Activated naive CD4-positive, alpha-beta T cell treated with anti-CD3 and anti-CD28 coated beads, Interleukin-2, amount 50 U/mL, for 72 hours (primary cell): ENCODE measurements at regions not wholly inside any gene's neighbourhood (a gene's known extent, or its start where the extent isn't known, plus 50 kb on each side); places are given as distances from the start of the nearest gene placed in this dataset.

Source experiments
- ATAC-seq, 2 donors: fragments of 150-1000 bp; cut with Tn5 transposase; 2 replicates each; pipeline ENCODE4 v1.10.0; 2021; ENCODE audit warnings: mild to moderate bottlenecking in 2 of 2, moderate library complexity in 2 of 2
- DNase-seq, 2 donors: peaks; one replicate each; pipeline ENCODE4 v3.0.0; 2021 to 2022; ENCODE audit warnings: low spot score in 2 of 2
- H3K27ac Mint-ChIP-seq, 2 donors: one replicate each; pipeline ENCODE4 v1.8.0; 2022; ENCODE audit warnings: mild to moderate bottlenecking in 2 of 2, mixed read lengths in 2 of 2
- H3K36me3 Mint-ChIP-seq, 2 donors: one replicate each; pipeline ENCODE4 v1.8.0; 2022; ENCODE audit warnings: mixed read lengths in 2 of 2
- H3K9me3 Mint-ChIP-seq, 2 donors: one replicate each; pipeline ENCODE4 v1.8.0; 2022; ENCODE audit warnings: mixed read lengths in 2 of 2

DNA sequence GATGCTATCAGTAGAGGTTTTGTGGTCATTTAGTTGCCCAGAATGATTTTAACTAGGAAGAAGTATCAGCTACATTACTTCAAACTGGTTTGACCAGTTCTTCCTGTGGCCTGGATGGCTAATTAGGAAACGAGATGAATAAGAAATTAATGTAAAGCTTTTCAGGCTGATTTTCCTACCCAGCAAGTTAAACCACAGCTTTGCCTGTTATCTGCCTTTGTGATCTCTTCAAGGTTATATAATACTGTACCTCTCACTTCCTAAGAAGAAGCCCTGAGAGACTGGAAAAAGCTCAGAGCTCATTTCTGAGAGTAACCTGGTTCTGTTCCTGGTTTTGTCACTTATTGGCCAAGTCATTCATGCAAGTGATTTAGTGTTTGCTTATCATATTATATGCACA, 782.2 kb upstream of the GOLIM4 start:
- DNase-seq = no peak
- no peaks in the 10 kb centered on the region for H3K36me3 Mint-ChIP-seq
- no peak for ATAC-seq
- H3K9me3 Mint-ChIP-seq = no peaks in the 10 kb centered on the region
- H3K27ac Mint-ChIP-seq = no peak overlapping the region

DNA sequence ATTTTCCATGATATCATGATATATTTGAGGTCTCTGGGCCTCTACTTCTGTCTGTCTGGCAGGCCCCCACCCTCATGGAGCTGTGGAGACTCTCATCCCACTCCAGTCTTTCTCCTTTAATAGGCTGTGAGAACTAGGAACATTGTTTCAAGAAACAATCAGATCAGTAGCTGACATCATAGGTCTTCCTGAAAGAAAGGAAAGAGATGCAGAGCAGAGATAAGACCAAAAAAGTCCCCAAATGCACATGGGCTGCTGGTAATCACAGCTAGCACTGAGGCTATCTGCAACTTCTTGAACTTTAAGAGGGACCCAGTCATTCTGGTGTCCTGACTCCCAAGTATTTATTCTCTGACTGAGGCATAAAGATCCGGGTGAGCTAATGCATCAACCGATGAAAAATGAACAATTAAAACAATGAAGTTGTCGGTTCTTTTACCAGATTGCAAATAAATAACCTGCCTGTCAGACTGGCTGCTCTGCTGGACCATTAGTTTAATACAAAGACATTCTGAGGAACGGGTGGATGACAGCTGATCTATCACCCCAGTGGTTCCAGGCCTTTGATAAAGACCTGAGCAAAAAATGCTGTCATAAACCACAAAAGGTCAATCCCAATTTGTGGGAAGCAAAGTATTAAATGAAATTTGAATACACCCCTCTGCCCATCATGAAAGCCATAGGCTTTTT, 780.8 kb upstream of the GOLIM4 start:
- Mint-ChIP-seq H3K36me3 (no peaks in the 10 kb centered on the region), H3K27ac (no peak overlapping the region), H3K9me3 (no peaks in the 10 kb centered on the region)
- ATAC-seq = no peak
- DNase-seq = no peak

- ATAC-seq = no peak
- Mint-ChIP-seq H3K27ac (no peak overlapping the region), H3K36me3 (no peaks in the 10 kb centered on the region), H3K9me3 (no peaks in the 10 kb centered on the region)
- DNase-seq = no peak
These were observed 777.1 kb upstream of the GOLIM4 start for GRCh38 chr3:168872826-168873225.

DNA sequence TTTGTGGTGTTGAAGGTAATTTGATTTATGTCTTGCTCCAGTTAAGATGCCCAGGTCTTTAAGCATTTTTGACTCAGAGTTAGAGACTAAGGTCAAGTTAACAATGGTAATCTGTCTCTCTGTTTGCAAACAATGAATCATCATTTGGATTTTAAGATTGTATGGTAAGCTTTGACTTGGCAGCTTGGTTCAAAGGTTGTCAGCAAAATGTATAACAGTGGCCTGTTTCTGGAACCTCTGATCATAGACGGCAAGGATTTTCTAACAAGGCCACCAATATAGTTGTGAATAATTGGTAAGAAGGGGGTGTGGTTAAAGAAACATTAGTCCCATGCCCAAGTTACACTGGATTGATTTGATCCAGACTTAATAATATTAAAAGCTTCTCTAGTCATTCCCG, 775.2 kb upstream of the GOLIM4 start:
- Mint-ChIP-seq H3K36me3 (no peaks in the 10 kb centered on the region), H3K9me3 (no peaks in the 10 kb centered on the region), H3K27ac (no peak overlapping the region)
- DNase-seq (no peak), ATAC-seq (no peak)

GRCh38 chr3:168865022-168865551, 769.4 kb upstream of the GOLIM4 start:
- Mint-ChIP-seq H3K27ac (no peak overlapping the region), H3K36me3 (no peaks in the 10 kb centered on the region), H3K9me3 (no peaks in the 10 kb centered on the region)
- no peak for ATAC-seq
- peak in 1 of 2 donors; percentile 3 for DNase-seq

DNA sequence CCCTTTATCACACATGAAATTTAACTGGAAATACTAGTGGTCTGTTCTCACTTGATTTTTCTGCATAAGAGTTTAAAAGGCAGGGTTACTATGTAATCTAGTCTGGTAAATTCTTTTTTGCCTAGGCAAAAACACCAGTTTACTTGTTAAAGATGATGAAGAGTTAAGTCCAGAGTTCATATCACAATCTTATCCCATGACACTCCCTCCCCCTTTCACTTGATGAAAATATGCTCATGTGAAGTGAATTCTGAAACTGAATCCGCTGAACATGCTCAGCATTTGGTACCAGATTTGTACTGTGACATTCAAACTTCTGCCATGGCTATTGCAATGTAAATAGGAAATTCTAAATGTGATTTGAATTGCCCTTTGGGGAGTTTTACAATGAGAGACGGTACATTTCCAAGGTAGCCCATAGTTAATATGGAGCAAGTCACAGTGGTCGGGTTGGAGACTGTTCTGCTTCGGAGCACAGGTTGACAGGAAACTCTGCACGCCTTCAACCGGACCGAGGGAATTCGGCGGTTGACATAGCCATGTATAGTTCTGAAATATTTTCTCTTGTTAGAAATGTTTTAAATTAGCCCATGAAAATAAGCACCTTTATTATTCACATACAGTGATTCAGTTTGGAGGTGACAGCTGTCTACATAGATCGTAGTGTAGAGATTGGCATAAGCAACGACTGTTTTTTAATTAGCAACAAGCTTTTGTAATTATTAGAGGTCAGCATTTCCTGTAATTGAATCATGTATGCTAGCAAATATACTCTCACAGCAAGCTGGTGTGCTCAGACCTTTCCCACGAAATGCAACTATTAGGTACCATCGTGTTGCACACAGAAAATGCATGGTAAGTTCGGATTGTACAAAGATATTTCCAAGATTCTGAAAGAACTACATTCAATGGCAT, 768.6 kb upstream of the GOLIM4 start:
- H3K27ac Mint-ChIP-seq = no peak overlapping the region
- ATAC-seq = no peak
- no peaks in the 10 kb centered on the region for H3K36me3 Mint-ChIP-seq
- no peaks in the 10 kb centered on the region for H3K9me3 Mint-ChIP-seq
- DNase-seq = no peak

GRCh38 chr3:168863561-168863960, 767.8 kb upstream of the GOLIM4 start:
- no peak for DNase-seq
- no peaks in the 10 kb centered on the region for H3K9me3 Mint-ChIP-seq
- ATAC-seq = no peak
- H3K27ac Mint-ChIP-seq = no peak overlapping the region
- no peaks in the 10 kb centered on the region for H3K36me3 Mint-ChIP-seq

DNA sequence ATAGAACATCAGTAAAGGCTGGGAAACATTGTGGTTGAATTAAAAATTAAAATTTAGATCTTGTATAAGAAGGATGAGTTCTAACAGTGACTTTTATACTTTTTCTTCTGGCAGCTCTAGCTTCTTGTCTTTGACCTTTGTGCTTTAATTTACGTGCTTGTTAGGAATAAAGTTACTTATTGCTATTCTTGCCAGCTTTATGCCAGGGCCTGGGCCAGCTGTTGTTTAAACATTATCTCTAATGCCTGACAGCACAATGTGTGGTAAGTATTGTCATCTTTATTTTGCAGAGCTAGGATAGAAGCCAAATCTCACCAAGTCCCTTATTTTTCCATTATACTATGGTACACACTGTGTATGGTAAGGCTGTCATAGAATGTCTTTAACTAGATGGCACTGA, 766.7 kb upstream of the GOLIM4 start:
- ATAC-seq = no peak
- DNase-seq = no peak
- Mint-ChIP-seq H3K36me3 (no peaks in the 10 kb centered on the region), H3K27ac (no peak overlapping the region), H3K9me3 (no peaks in the 10 kb centered on the region)

- ATAC-seq = no peak
- no peak for DNase-seq
- Mint-ChIP-seq H3K36me3 (no peaks in the 10 kb centered on the region), H3K27ac (no peak overlapping the region), H3K9me3 (peaks cover 0 to 4% of the 10 kb centered on the region in 2 donors)
These were observed 764.9 kb upstream of the GOLIM4 start for GRCh38 chr3:168860592-168860991.

- Mint-ChIP-seq H3K36me3 (no peaks in the 10 kb centered on the region), H3K27ac (no peak overlapping the region), H3K9me3 (peaks cover 0 to 4% of the 10 kb centered on the region in 2 donors)
- DNase-seq (no peak), ATAC-seq (no peak)
These were observed 764.3 kb upstream of the GOLIM4 start for GRCh38 chr3:168860028-168860427.

GRCh38 chr3:168859574-168859973, 763.9 kb upstream of the GOLIM4 start:
- no peak for ATAC-seq
- Mint-ChIP-seq H3K36me3 (no peaks in the 10 kb centered on the region), H3K9me3 (peaks cover 0 to 4% of the 10 kb centered on the region in 2 donors), H3K27ac (no peak overlapping the region)
- DNase-seq = no peak

DNA sequence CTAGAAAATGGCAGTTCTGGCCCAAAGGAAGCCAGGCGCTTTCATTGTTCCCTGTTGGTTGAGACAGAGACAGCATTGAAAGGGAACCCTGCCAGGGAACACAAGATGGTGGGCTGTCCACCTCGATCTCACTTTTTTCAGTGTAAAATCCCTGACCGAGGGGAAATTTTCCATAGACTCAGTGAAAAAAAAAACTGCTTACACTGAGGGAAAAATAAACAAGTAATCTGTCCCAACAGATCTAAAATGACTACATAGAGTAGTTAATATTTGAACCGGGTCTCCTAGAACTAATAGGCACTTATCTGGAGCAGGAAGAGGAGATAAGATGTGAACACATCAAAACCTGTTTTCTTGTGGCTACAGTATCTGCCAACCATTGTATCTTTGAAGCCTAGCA, 763.4 kb upstream of the GOLIM4 start:
- peaks cover 3 to 4% of the 10 kb centered on the region in 2 donors for H3K9me3 Mint-ChIP-seq
- H3K36me3 Mint-ChIP-seq = no peaks in the 10 kb centered on the region
- DNase-seq (no peak), ATAC-seq (no peak)
- H3K27ac Mint-ChIP-seq = no peak overlapping the region

DNA sequence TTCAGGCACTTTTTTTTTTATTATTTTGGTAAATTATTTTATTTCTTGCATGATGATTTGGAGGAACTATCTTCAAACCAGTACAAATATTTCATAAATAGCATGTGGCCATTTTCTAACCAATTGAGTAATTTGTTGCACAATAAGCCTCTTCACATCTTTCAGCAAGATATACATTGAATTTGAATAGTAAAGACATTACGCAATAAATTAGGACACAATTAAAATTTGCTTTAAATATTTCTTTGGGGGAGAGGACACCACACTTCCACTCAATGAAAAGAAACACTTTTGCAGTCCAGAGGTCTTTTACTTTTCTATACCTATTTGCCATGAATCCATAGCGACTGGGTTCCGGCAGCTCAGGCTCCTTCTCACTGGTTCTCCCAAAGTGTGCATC, 762.6 kb upstream of the GOLIM4 start:
- no peaks in the 10 kb centered on the region for H3K36me3 Mint-ChIP-seq
- H3K9me3 Mint-ChIP-seq = peaks cover 4% of the 10 kb centered on the region in 2 donors
- no peak for ATAC-seq
- no peak for DNase-seq
- H3K27ac Mint-ChIP-seq = no peak overlapping the region

- Mint-ChIP-seq H3K36me3 (no peaks in the 10 kb centered on the region), H3K27ac (no peak overlapping the region), H3K9me3 (peaks cover 4 to 15% of the 10 kb centered on the region in 2 donors)
- DNase-seq = no peak
- ATAC-seq = no peak
These were observed 754.4 kb upstream of the GOLIM4 start for GRCh38 chr3:168850109-168850508.

- H3K36me3 Mint-ChIP-seq = no peaks in the 10 kb centered on the region
- ATAC-seq (no peak), DNase-seq (no peak)
- no peak overlapping the region for H3K27ac Mint-ChIP-seq
- peaks cover 0 to 16% of the 10 kb centered on the region in 2 donors for H3K9me3 Mint-ChIP-seq
These were observed 751.7 kb upstream of the GOLIM4 start for GRCh38 chr3:168847291-168847883.

- no peak overlapping the region for H3K27ac Mint-ChIP-seq
- peaks cover 0 to 9% of the 10 kb centered on the region in 2 donors for H3K9me3 Mint-ChIP-seq
- no peaks in the 10 kb centered on the region for H3K36me3 Mint-ChIP-seq
- no peak for ATAC-seq
- no peak for DNase-seq
These were observed 749.3 kb upstream of the GOLIM4 start for GRCh38 chr3:168844894-168845482.

DNA sequence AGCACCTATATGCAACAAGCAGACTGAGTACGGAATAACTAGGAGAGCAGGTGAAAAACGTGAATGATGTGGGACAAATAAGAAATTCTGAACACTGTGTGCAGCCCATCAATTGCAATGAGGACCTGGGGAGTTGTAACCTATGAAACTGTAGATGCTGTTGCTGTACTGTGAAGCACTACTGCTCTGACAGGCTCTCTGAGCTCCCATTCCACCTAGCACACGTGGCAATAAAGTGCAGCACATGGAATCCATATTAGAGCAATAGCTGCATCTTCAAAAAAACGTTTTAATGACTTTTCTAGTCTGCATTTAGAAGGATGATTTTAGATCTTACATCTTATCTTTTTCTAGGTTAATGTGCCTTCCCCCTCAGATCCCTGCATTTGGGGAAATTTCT, 748.7 kb upstream of the GOLIM4 start:
- no peak for ATAC-seq
- Mint-ChIP-seq H3K27ac (no peak overlapping the region), H3K9me3 (peaks cover 0 to 12% of the 10 kb centered on the region in 2 donors), H3K36me3 (no peaks in the 10 kb centered on the region)
- DNase-seq = no peak
